Coronary artery (tissue), 2 donors: ENCODE measurements at regions not wholly inside any gene's neighbourhood (a gene's known extent, or its start where the extent isn't known, plus 50 kb on each side); places are given as distances from the start of the nearest gene placed in this dataset.

Experiments used
- DNase-seq: peaks from one replicate; pipeline ENCODE4 v3.0.0-alpha.2; 2017; ENCODE audit warnings: low spot score
- H3K27ac ChIP-seq, 2 donors: fragments of 200-600 bp; sonication (generic); one replicate each; pipeline ENCODE4 v1.5.1; 2016 to 2019
- H3K4me3 ChIP-seq: fragments of 200-600 bp; sonication (generic); 2 replicates; pipeline ENCODE4 v1.5.1; 2016; ENCODE audit warnings: mild to moderate bottlenecking, moderate library complexity
- CTCF ChIP-seq: fragments of 200-600 bp; sonication (generic); IDR thresholded peaks from one replicate; pipeline ENCODE4 v1.5.1; 2019; ENCODE audit warnings: antibody characterized with exemption

- no peak for TF ChIP-seq CTCF
- H3K4me3 ChIP-seq: no peak overlapping the region
- no peak for DNase-seq
- no peak overlapping the region for H3K27ac ChIP-seq
Measured at GRCh38 chr5:25764733-25765132, 1120.0 kb upstream of the CDH10 start.

- H3K4me3 ChIP-seq: no peak overlapping the region
- TF ChIP-seq CTCF: no peak
- DNase-seq: no peak
- H3K27ac ChIP-seq: no peak overlapping the region
Measured at GRCh38 chr5:25763781-25764180, 1119.0 kb upstream of the CDH10 start.

- Histone ChIP-seq H3K4me3 (no peak overlapping the region), H3K27ac (no peak overlapping the region)
- no peak for DNase-seq
- TF ChIP-seq CTCF: no peak
Measured at GRCh38 chr5:25754895-25755294, 1110.1 kb upstream of the CDH10 start.

GRCh38 chr5:25744908-25745307 is 1100.1 kb upstream of the CDH10 start:
- DNase-seq: no peak
- no peak overlapping the region for H3K4me3 ChIP-seq
- TF ChIP-seq CTCF: no peak
- H3K27ac ChIP-seq: no peak overlapping the region

GRCh38 chr5:25716680-25717079 is 1071.9 kb upstream of the CDH10 start:
- Histone ChIP-seq H3K4me3 (no peak overlapping the region), H3K27ac (no peak overlapping the region)
- DNase-seq: no peak
- no peak for TF ChIP-seq CTCF

- no peak for DNase-seq
- TF ChIP-seq CTCF: no peak
- no peak overlapping the region for H3K4me3 ChIP-seq
- no peak overlapping the region for H3K27ac ChIP-seq
Measured at GRCh38 chr5:25713259-25713658, 1068.5 kb upstream of the CDH10 start.

GRCh38 chr5:25707093-25707492 is 1062.3 kb upstream of the CDH10 start:
- no peak for TF ChIP-seq CTCF
- H3K4me3 ChIP-seq: no peak overlapping the region
- H3K27ac ChIP-seq: no peak overlapping the region
- no peak for DNase-seq
